Kidney (tissue), 13 donors: ENCODE measurements at regions not wholly inside any gene's neighbourhood (a gene's known extent, or its start where the extent isn't known, plus 50 kb on each side); places are given as distances from the start of the nearest gene placed in this dataset.

Source experiments
- DNase-seq, 5 donors: peaks; one replicate each; pipeline ENCODE4 v3.0.0-alpha.2; 2013 to 2020
- FAIRE-seq: peaks from 2 replicates; lab custom pipeline; 2012; peaks lifted over from hg19 to GRCh38; lab: Jason Lieb, UNC
- H3K27ac ChIP-seq, 2 donors: one replicate each; pipeline ENCODE4 v1.7.0; 2013; ENCODE audit warnings: low read depth in 2 of 2, low read length in 2 of 2, inconsistent platforms in 1 of 2
- H3K27me3 ChIP-seq: one replicate; pipeline ENCODE4 v1.7.1; 2013; ENCODE audit warnings: low read length, inconsistent platforms; ENCODE audit not compliant: control insufficient read depth, insufficient read depth
- H3K36me3 ChIP-seq, 3 donors: one replicate each; pipeline versions ENCODE4 v1.7.0 to v1.7.1; 2013; ENCODE audit warnings: low read length in 3 of 3, control low read depth in 1 of 3, inconsistent platforms in 1 of 3; ENCODE audit not compliant: insufficient read depth in 3 of 3, control insufficient read depth in 2 of 3
- H3K4me1 ChIP-seq, 3 donors: one replicate each; pipeline versions ENCODE4 v1.7.0 to v1.7.1; 2013; ENCODE audit warnings: low read length in 3 of 3, inconsistent platforms in 1 of 3, low read depth in 1 of 3; ENCODE audit not compliant: control insufficient read depth in 2 of 3, insufficient read depth in 2 of 3
- H3K4me3 ChIP-seq, 3 donors: one replicate each; pipeline versions ENCODE4 v1.7.0 to v1.8.1; 2013; ENCODE audit warnings: low read length in 3 of 3, control low read depth in 1 of 3, inconsistent platforms in 1 of 3
- H3K9ac ChIP-seq, 3 donors: one replicate each; pipeline versions ENCODE4 v1.7.0 to v1.7.1; 2013; ENCODE audit warnings: low read length in 3 of 3, control low read depth in 1 of 3, inconsistent platforms in 1 of 3
- H3K9me3 ChIP-seq, 3 donors: one replicate each; pipeline versions ENCODE4 v1.7.0 to v1.7.1; 2013; ENCODE audit warnings: low read length in 3 of 3, control low read depth in 1 of 3, inconsistent platforms in 1 of 3; ENCODE audit not compliant: control insufficient read depth in 2 of 3, insufficient read depth in 1 of 3
- intact Hi-C: fragments of 100-400 bp; cut with DNase I; formaldehyde crosslinking; loops from one replicate; pipeline ENCODE4 v1.11.1; 2022
- TF ChIP-seq, protein P1 (sequence below): IDR thresholded peaks from 3 replicates; pipeline ENCODE4 v1.5.1; 2012; ENCODE audit warnings: mild to moderate bottlenecking, moderate library complexity, borderline replicate concordance; ENCODE audit not compliant: insufficient read depth; ENCODE audit errors: extremely low read depth
- donor health status: control.
- donor health status: control.
- donor health status: control.
- donor health status: control.
- donor health status: control.
- donor health status: DM: yes; HTN: yes; CAD: no.
- donor health status: Normal renal cell carcinoma (clear cell type).

DNA sequence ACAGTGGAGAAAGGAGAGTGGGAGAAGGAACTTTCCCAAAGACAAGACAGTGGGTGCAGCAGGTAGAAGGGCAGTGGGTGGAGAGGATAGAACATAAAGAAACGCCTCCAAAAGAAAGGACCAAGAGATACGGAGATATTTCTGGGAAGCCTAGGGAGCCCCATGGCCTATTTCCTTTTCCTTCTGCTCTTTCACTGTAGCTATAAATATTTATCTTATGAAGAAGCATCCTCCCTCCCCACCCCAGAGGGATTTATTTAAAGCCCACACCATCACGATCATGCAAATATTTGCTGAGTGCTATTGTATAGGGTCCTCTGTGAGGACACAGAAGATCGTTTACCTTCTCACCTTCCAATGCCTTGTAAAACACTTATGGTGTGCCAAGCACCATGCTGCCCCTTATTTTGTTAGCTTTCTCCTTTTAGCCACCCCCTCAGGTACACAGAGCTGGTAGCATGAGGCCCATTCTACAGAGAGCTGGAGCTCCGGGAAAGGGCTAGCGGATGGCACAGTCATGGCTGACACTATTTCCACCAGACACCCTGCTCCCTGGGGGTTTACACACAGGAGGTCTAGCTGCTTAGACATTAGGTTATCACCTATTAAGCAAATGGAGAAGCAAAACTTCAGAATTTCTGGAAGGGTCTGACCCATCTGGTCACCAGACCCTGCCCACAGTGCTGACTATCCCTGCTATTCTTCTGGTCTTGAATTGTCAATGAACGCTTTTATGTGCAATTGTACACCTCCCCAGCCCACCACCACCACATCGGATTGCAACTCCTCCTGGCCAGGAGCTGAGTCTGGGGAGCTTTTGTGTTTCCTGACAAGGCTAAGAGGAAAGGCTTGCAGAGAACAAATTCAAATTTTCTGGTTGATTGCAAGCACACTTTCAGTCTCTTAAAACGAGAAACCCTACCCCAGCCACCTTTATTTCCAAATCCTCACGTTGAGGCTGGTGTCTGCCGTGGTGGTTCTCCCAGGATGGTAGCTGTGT, 91.8 kb upstream of the KLF7 start:
- H3K9ac ChIP-seq = peak overlapping the region in 1 of 3 donors; percentile 13
- no peaks in the 10 kb centered on the region for H3K27me3 ChIP-seq
- H3K27ac ChIP-seq = peak overlapping the region in 1 of 2 donors; percentile 82
- H3K36me3 ChIP-seq = no peaks in the 10 kb centered on the region
- TF ChIP-seq, protein P1, sequence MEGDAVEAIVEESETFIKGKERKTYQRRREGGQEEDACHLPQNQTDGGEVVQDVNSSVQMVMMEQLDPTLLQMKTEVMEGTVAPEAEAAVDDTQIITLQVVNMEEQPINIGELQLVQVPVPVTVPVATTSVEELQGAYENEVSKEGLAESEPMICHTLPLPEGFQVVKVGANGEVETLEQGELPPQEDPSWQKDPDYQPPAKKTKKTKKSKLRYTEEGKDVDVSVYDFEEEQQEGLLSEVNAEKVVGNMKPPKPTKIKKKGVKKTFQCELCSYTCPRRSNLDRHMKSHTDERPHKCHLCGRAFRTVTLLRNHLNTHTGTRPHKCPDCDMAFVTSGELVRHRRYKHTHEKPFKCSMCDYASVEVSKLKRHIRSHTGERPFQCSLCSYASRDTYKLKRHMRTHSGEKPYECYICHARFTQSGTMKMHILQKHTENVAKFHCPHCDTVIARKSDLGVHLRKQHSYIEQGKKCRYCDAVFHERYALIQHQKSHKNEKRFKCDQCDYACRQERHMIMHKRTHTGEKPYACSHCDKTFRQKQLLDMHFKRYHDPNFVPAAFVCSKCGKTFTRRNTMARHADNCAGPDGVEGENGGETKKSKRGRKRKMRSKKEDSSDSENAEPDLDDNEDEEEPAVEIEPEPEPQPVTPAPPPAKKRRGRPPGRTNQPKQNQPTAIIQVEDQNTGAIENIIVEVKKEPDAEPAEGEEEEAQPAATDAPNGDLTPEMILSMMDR = no peak
- H3K4me1 ChIP-seq = peaks cover 0 to 22% (median 19%) of the 10 kb centered on the region in 3 donors
- no peak for DNase-seq
- intact Hi-C loops = no loop called here
- no peaks in the 10 kb centered on the region for H3K9me3 ChIP-seq
- no peak for FAIRE-seq
- no peak overlapping the region for H3K4me3 ChIP-seq

GRCh38 chr2:207258263-207258991, 92.7 kb upstream of the KLF7 start:
- intact Hi-C loops = no loop called here
- DNase-seq = peak in 2 of 5 donors; percentile 25 to 84
- no peak for FAIRE-seq
- no peaks in the 10 kb centered on the region for H3K36me3 ChIP-seq
- no peak overlapping the region for H3K4me3 ChIP-seq
- H3K9me3 ChIP-seq = no peaks in the 10 kb centered on the region
- peaks cover 0 to 22% (median 19%) of the 10 kb centered on the region in 3 donors for H3K4me1 ChIP-seq
- no peaks in the 10 kb centered on the region for H3K27me3 ChIP-seq
- peak overlapping the region in 1 of 3 donors; percentile 13 for H3K9ac ChIP-seq
- TF ChIP-seq, protein P1 = no peak
- H3K27ac ChIP-seq = peak overlapping the region; percentile 39 to 82

DNA sequence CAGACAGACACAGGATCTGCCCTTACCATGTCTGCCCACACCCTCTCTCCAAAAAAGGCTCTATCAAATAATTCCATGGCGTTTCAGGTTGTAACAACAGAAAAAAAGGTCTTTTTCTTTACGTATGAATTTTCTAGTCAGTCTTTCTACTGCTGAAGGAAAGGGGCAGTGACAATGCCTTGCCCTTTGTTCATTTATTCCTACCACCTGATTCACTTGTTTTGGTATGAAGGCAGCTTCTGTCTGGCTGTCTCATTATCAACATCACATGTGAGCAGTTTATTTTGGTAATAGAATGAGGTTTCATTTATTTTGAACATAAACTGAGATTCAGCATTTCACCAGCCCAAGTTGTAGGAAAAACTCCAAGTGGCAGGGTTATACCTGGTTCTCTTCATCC, 94.3 kb upstream of the KLF7 start:
- H3K27ac ChIP-seq = no peak overlapping the region
- no peaks in the 10 kb centered on the region for H3K27me3 ChIP-seq
- H3K4me3 ChIP-seq = no peak overlapping the region
- no peaks in the 10 kb centered on the region for H3K36me3 ChIP-seq
- DNase-seq (no peak), FAIRE-seq (no peak)
- H3K9ac ChIP-seq = no peak overlapping the region
- TF ChIP-seq, protein P1 = no peak
- peaks cover 0 to 22% (median 19%) of the 10 kb centered on the region in 3 donors for H3K4me1 ChIP-seq
- intact Hi-C loops = no loop called here
- H3K9me3 ChIP-seq = no peaks in the 10 kb centered on the region
